ENCODE measurements at regions not wholly inside any gene's neighbourhood (a gene's known extent, or its start where the extent isn't known, plus 50 kb on each side); places are given as distances from the start of the nearest gene placed in this dataset.
A peak's percentile ranks its signal among the peaks of the same experiment; 100 is the strongest.

DNA sequence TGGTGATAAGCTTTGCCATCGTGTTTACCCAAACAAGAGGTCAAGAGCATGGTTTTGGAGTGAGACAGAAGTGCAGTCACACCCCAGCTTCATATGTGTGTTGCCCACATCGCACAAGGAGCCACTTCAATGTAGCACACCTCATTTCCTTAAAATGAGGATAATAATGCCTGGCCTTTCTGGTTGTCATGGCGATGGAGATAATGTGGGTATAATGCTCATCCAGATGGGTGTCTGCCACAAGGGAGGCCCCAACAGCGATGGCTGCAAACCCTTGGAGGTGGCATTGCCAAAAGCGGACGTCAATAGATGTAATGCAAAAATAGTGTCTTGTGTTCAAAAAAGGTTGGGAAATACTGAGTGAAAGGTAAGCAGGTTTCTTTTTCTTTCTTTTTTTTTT is 83.1 kb upstream of the AJAP1 start:
- no peak for DNase-seq (ENCODE audit: low read depth, low spot score)

GRCh38 chr1:4573526-4573925 is 80.9 kb upstream of the AJAP1 start:
- no peak for DNase-seq (ENCODE audit: low read depth, low spot score)

- no peak for DNase-seq (ENCODE audit: low read depth, low spot score)
These were observed 72.6 kb upstream of the AJAP1 start for GRCh38 chr1:4581807-4582206.

DNA sequence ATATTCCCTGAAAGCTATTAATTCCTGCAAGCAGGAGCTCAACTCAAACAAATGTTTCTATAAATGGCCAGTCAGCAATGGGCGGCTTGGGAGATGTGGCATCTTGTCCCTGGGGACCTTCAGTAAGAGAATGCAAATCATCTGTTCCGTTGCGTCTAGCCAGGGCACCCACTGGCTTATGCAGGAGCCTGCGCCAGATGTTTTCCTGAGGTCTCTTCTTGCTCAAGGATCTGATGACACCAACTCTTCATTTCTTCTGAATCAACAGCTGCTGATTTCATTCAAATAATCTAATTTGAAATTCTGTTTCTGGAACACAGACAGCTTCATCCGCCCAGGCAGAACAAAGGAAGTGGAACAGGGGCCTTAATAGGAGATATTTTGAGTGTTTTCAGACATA is 70.0 kb upstream of the AJAP1 start:
- no peak for DNase-seq (ENCODE audit: low read depth, low spot score)

DNA sequence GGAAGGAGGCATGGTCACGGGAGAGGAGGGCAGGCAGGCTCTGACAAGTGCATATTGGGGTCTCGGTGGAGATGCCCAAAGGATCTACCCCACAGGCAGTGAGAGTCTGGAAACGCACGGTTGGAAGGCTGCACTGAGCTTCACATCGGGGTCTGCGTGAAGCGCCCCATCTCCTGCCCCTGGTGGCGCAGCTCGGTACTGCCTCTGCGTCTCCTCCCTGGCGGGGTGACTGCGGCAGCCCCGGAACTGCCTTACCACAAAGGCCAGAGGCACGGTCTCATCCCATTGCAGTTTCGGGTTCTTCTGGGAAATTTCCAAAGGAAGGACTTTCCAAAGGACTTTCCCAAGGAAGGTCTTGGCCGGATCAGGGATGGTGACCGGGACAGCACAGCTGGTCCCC is 69.2 kb upstream of the AJAP1 start:
- peak; percentile 4 for DNase-seq (ENCODE audit: low read depth, low spot score)

DNA sequence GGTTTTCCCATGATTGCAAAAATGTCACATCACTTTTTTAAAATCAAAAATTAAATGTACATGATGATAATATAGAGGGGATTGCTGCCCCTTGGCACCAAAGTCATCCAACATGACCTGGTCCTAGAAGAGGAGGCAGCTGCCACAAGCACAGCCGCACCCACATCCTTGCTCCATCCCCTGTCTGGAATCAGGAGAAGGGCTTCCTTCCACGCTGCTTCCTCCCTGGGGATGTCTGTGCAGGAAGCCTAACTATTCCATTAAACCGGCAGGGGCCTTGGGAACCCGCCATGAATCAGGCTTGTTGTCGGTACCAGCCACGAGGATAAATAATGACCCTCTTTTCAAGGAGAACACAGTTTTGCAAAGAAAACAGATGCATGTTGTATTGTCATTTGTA is 68.7 kb upstream of the AJAP1 start:
- no peak for DNase-seq (ENCODE audit: low read depth, low spot score)

- no peak for DNase-seq (ENCODE audit: low read depth, low spot score)
These were observed 67.7 kb upstream of the AJAP1 start for GRCh38 chr1:4586611-4587160.

- no peak for DNase-seq (ENCODE audit: low read depth, low spot score)
These were observed 66.7 kb upstream of the AJAP1 start for GRCh38 chr1:4587721-4588120.

DNA sequence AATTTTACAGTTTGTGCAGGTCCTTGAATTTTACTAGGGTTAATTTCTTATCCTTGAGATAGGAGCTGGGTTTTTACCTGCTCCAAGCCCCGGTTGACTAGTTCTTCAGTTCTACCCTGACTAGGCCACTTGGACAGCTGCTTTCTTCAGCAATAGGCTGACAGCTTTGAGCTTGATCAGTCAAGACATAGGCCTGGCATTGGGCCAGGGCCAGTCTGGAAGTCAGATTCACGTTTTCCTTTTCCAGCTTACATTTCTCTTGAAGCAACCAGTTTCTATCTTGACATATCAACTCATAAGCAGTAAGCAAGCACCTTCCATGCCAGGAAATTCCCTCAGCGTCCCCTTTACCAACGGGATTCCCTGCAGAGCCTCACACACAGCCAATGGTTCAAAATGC is 63.7 kb upstream of the AJAP1 start:
- no peak for DNase-seq (ENCODE audit: low read depth, low spot score)

DNA sequence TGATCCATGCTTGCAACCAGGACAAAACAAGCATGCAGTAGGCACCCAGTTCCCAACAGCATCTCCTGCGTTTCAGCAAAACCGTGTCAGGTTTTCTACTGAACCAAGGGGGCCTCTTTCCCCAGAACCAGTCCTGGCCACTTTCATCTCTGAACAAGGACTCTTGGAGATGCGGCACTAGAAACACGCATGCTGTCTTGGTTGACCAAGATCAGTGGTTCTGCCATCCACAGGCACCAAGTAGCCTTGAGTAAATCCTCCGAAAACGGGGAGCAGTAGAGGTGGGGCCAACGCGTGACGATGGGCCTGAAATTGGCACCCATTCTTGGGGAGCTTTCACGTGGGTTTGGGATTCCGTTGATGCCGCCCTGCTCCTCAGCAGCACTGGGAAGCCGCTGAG is 62.5 kb upstream of the AJAP1 start:
- DNase-seq (ENCODE audit: low read depth, low spot score), result no peak

DNA sequence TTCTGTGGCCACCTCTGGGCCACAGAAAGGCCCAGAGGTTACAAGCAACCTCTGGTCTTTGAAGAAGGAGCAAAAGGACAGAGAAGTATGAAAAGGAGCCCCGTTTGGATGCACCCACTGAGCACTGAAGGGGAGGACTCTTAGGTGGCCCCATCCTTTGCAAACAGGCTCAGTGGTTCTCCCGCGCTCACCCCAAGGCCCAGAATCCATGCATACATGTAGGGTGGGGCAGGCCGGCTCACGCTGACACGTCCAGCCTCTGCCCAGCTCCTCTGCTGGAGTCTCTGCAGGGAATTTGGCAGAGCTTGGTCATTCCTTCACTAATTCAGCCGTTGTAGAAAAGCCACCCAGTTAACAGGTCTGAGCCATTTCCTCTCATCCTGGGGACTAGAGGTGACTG is 61.3 kb upstream of the AJAP1 start:
- no peak for DNase-seq (ENCODE audit: low read depth, low spot score)

GRCh38 chr1:4594286-4594991 is 60.0 kb upstream of the AJAP1 start:
- no peak for DNase-seq (ENCODE audit: low read depth, low spot score)

GRCh38 chr1:4595341-4596225 is 58.8 kb upstream of the AJAP1 start:
- DNase-seq (ENCODE audit: low read depth, low spot score), result no peak

DNA sequence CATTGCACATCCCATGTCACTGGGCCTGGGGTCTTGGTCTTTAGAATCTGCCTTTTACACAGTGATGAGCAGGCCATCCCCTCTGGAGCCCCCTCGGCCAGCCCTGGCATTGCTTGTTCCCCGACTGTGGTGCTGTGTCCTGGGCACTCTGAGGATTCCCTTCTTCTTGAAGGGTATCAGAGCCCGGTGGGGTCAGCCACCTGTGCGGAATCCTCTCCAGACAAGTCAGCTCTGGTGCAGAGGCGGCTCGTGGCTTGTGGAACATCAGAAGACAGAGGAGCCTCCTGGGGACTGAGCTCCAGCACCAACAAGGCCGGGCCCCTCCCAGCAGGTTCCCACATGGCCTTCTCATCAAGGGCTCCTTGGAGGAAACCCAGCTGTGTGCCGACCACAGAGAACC is 57.9 kb upstream of the AJAP1 start:
- no peak for DNase-seq (ENCODE audit: low read depth, low spot score)

GRCh38 chr1:4597020-4597419 is 57.4 kb upstream of the AJAP1 start:
- no peak for DNase-seq (ENCODE audit: low read depth, low spot score)

GRCh38 chr1:4598561-4598960 is 55.8 kb upstream of the AJAP1 start:
- no peak for DNase-seq (ENCODE audit: low read depth, low spot score)

DNA sequence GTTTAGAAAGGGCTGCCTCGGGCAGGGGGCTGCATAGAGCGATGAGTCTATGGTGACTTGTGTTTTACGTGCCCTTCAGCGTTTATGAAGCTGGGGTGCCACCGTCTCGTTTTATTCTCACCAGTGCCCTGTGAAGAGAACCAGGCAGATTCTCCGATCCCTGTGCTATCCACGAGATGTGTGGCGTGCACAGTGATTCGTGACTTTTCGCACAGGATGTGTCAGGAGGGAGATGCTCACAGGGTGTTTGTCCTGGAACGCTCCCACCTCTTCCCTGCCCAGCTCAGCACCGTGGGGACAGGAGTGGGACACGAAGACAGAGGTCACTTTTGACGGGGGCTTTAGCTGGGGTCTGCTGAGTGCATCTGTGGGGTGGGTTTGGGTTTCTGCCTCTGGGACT is 54.9 kb upstream of the AJAP1 start:
- no peak for DNase-seq (ENCODE audit: low read depth, low spot score)

DNA sequence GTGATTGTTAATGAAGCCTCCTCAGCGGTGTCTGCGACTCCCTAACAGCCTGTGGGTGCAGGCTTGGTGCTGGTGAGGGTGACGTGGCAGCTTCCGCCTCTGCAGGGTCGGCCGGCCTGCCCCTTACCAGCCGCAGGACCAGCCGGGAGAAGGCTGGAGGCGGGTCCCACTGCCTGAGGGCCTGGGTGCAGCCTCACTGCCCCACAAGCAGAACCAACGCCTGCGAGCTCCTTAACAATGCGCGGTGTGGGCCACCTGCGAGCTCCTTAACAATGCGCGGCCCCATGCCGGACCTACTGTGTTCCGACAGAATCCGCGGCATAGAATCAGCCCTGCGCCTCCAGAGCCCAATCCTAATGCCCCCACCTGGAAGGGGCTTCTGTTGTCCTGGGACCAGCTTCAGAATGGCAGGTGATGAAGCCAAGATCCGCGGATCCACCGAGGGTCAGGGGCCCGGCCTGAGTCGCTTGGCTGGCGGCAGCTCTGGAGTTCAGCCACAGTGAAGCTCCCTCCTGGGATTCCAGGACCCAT is 54.4 kb upstream of the AJAP1 start:
- DNase-seq (ENCODE audit: low read depth, low spot score), result no peak

GRCh38 chr1:4600615-4601460 is 53.6 kb upstream of the AJAP1 start:
- DNase-seq (ENCODE audit: low read depth, low spot score), result no peak

- no peak for DNase-seq (ENCODE audit: low read depth, low spot score)
These were observed 52.5 kb upstream of the AJAP1 start for GRCh38 chr1:4601941-4602340.

GRCh38 chr1:4602462-4603294 is 51.7 kb upstream of the AJAP1 start:
- DNase-seq (ENCODE audit: low read depth, low spot score), result no peak

Data from activated naive CD8-positive, alpha-beta T cell treated with anti-CD3 and anti-CD28 coated beads, Interleukin-2, amount 50 U/mL, for 16 hours (primary cell).